Natural killer cell (primary cell): ENCODE measurements at regions not wholly inside any gene's neighbourhood (a gene's known extent, or its start where the extent isn't known, plus 50 kb on each side); places are given as distances from the start of the nearest gene placed in this dataset.

Experiments used
- ATAC-seq, 3 donors: fragments of 150-1000 bp in 2 of 3; fragments of 200-7000 bp in 1 of 3; cut with Tn5 transposase; 1 replicate in 1 of 3; 2 replicates in 2 of 3; pipeline ENCODE4 v1.10.0; 2021; ENCODE audit warnings: mild to moderate bottlenecking in 2 of 3, moderate library complexity in 2 of 3
- DNase-seq, 2 donors: peaks; one replicate each; pipeline versions ENCODE4 v3.0.0 to v3.0.0-alpha.2; 2013 to 2021; ENCODE audit warnings: mixed read lengths in 1 of 2
- H3K27ac ChIP-seq: one replicate; pipeline ENCODE4 v1.5.1; 2013; ENCODE audit warnings: mild to moderate bottlenecking, low read length
- H3K27me3 ChIP-seq: one replicate; pipeline ENCODE4 v1.6.1; 2013; ENCODE audit warnings: low read length; ENCODE audit not compliant: control insufficient read depth, insufficient read depth
- H3K36me3 ChIP-seq: one replicate; pipeline ENCODE4 v1.6.1; 2013; ENCODE audit warnings: low read length; ENCODE audit not compliant: control insufficient read depth, insufficient read depth
- H3K4me1 ChIP-seq: one replicate; pipeline ENCODE4 v1.6.1; 2013; ENCODE audit warnings: low read length; ENCODE audit not compliant: control insufficient read depth, insufficient read depth
- H3K4me3 ChIP-seq: one replicate; pipeline ENCODE4 v1.5.1; 2013; ENCODE audit warnings: low read length
- H3K9me3 ChIP-seq: one replicate; pipeline ENCODE4 v1.6.1; 2013; ENCODE audit warnings: low read length; ENCODE audit not compliant: control insufficient read depth, insufficient read depth
- H3K27ac Mint-ChIP-seq, 2 donors: one replicate each; pipeline ENCODE4 v1.8.0; 2022; ENCODE audit warnings: mild to moderate bottlenecking in 2 of 2, mixed read lengths in 2 of 2, moderate library complexity in 1 of 2
- H3K27me3 Mint-ChIP-seq, 2 donors: one replicate each; pipeline ENCODE4 v1.8.0; 2022; ENCODE audit warnings: low read depth in 2 of 2, mixed read lengths in 2 of 2
- H3K36me3 Mint-ChIP-seq: one replicate; pipeline ENCODE4 v1.8.0; 2022; ENCODE audit warnings: mixed read lengths
- H3K4me1 Mint-ChIP-seq, 2 donors: one replicate each; pipeline ENCODE4 v1.8.0; 2022; ENCODE audit warnings: mixed read lengths in 2 of 2
- H3K4me3 Mint-ChIP-seq: one replicate; pipeline ENCODE4 v1.8.0; 2022; ENCODE audit warnings: mild to moderate bottlenecking, moderate library complexity, mixed read lengths
- H3K9me3 Mint-ChIP-seq, 2 donors: one replicate each; pipeline ENCODE4 v1.8.0; 2022; ENCODE audit warnings: mixed read lengths in 2 of 2
- CTCF ChIP-seq: fragments of 200-600 bp; IDR thresholded peaks from one replicate; pipeline ENCODE4 v1.8.0; 2022; ENCODE audit warnings: antibody characterized with exemption
- WGBS: methylation state at CpG from one replicate; pipeline ENCODE4 v1.1.7; 2013; ENCODE audit warnings: missing lambda C conversion rate; ENCODE audit not compliant: insufficient coverage; 5-methylcytosine and 5-hydroxymethylcytosine counted together
- intact Hi-C: fragments of 100-400 bp; cut with micrococcal nuclease; formaldehyde crosslinking; loops from one replicate; pipeline ENCODE4 v1.14.2; 2022

- H3K36me3 ChIP-seq: no peaks in the 10 kb centered on the region
- Mint-ChIP-seq H3K27me3 (no peaks in the 10 kb centered on the region), H3K9me3 (peaks cover 7 to 9% of the 10 kb centered on the region in 2 donors), H3K36me3 (no peaks in the 10 kb centered on the region), H3K27ac (no peak overlapping the region), H3K4me3 (no peak overlapping the region), H3K4me1 (no peaks in the 10 kb centered on the region)
- ATAC-seq: no peak
- no peak overlapping the region for H3K27ac ChIP-seq
- no peaks in the 10 kb centered on the region for H3K4me1 ChIP-seq
- DNase-seq: no peak
- intact Hi-C loops: no loop called here
- no peak overlapping the region for H3K4me3 ChIP-seq
- no peaks in the 10 kb centered on the region for H3K27me3 ChIP-seq
- no peaks in the 10 kb centered on the region for H3K9me3 ChIP-seq
- no peak for TF ChIP-seq CTCF
- 92% methylated on average over 3 of the region's 4 CpGs for WGBS
Measured at GRCh38 chr1:218679988-218680748, 335.0 kb downstream of the TGFB2 start.

GRCh38 chr1:218683242-218683641 lies 338.1 kb downstream of the TGFB2 start:
- no peaks in the 10 kb centered on the region for H3K4me1 ChIP-seq
- no peak for TF ChIP-seq CTCF
- H3K9me3 Mint-ChIP-seq: peaks cover 6 to 11% of the 10 kb centered on the region in 2 donors
- no peaks in the 10 kb centered on the region for H3K36me3 ChIP-seq
- no peaks in the 10 kb centered on the region for H3K27me3 Mint-ChIP-seq
- no peaks in the 10 kb centered on the region for H3K36me3 Mint-ChIP-seq
- no peak overlapping the region for H3K27ac Mint-ChIP-seq
- intact Hi-C loops: no loop called here
- ATAC-seq (no peak), DNase-seq (no peak)
- no peak overlapping the region for H3K27ac ChIP-seq
- WGBS: 80% methylated on average over 1 of the region's 2 CpGs
- H3K4me1 Mint-ChIP-seq: no peaks in the 10 kb centered on the region
- H3K9me3 ChIP-seq: no peaks in the 10 kb centered on the region
- H3K27me3 ChIP-seq: no peaks in the 10 kb centered on the region
- H3K4me3 Mint-ChIP-seq: no peak overlapping the region
- H3K4me3 ChIP-seq: no peak overlapping the region

GRCh38 chr1:218686258-218686657 lies 341.1 kb downstream of the TGFB2 start:
- Mint-ChIP-seq H3K9me3 (peaks cover 2 to 8% of the 10 kb centered on the region in 2 donors), H3K36me3 (no peaks in the 10 kb centered on the region), H3K27me3 (no peaks in the 10 kb centered on the region), H3K27ac (no peak overlapping the region), H3K4me1 (no peaks in the 10 kb centered on the region), H3K4me3 (no peak overlapping the region)
- Histone ChIP-seq H3K4me1 (no peaks in the 10 kb centered on the region), H3K9me3 (no peaks in the 10 kb centered on the region), H3K4me3 (no peak overlapping the region), H3K27me3 (no peaks in the 10 kb centered on the region), H3K36me3 (no peaks in the 10 kb centered on the region), H3K27ac (no peak overlapping the region)
- no peak for ATAC-seq
- DNase-seq: no peak
- no peak for TF ChIP-seq CTCF
- intact Hi-C loops: no loop called here

- Histone ChIP-seq H3K27me3 (no peaks in the 10 kb centered on the region), H3K27ac (no peak overlapping the region), H3K4me3 (no peak overlapping the region), H3K4me1 (no peaks in the 10 kb centered on the region), H3K36me3 (no peaks in the 10 kb centered on the region), H3K9me3 (no peaks in the 10 kb centered on the region)
- 85% methylated on average over 1 of the region's 1 CpG for WGBS
- no peaks in the 10 kb centered on the region for H3K4me1 Mint-ChIP-seq
- no peak for DNase-seq
- TF ChIP-seq CTCF: no peak
- H3K36me3 Mint-ChIP-seq: no peaks in the 10 kb centered on the region
- no peak overlapping the region for H3K4me3 Mint-ChIP-seq
- H3K9me3 Mint-ChIP-seq: peaks cover 2 to 8% of the 10 kb centered on the region in 2 donors
- intact Hi-C loops: no loop called here
- no peak overlapping the region for H3K27ac Mint-ChIP-seq
- no peak for ATAC-seq
- H3K27me3 Mint-ChIP-seq: no peaks in the 10 kb centered on the region
Measured at GRCh38 chr1:218686761-218687160, 341.6 kb downstream of the TGFB2 start.
